A549 (cell line): ENCODE measurements at regions not wholly inside any gene's neighbourhood (a gene's known extent, or its start where the extent isn't known, plus 50 kb on each side); places are given as distances from the start of the nearest gene placed in this dataset.
"Not testable (repeated sequence)": the region's sequence is repeated elsewhere in the genome, so short reads cannot be mapped to it uniquely, and the experiment has no call there.

ENCODE experiments used
- CBX8 ChIP-seq: fragments of 200-600 bp; sonication (generic); IDR thresholded peaks from 2 replicates; pipeline ENCODE4 v1.6.1; 2016
- CEBPB ChIP-seq, 2 experiments: fragments of >200 bp in 1 of 2; sonication (Bioruptor Twin) in 1 of 2; formaldehyde crosslinking in 1 of 2; IDR thresholded peaks; 2 replicates each; pipeline ENCODE4 v1.6.1; 2012 to 2016
- CTCF ChIP-seq: fragments of >200 bp; sonication (Bioruptor Twin); formaldehyde crosslinking; IDR thresholded peaks from 3 replicates; pipeline ENCODE4 v1.5.1; 2016
- HDAC2 ChIP-seq: fragments of 200-600 bp; sonication (generic); IDR thresholded peaks from 2 replicates; pipeline ENCODE4 v1.6.1; 2016
- HMGXB4 ChIP-seq: fragments of 250-450 bp; sonication (Bioruptor Pico); IDR thresholded peaks from 2 replicates; pipeline ENCODE4 v1.5.0; 2021; ENCODE audit warnings: mild to moderate bottlenecking, moderate library complexity, borderline replicate concordance
- JUN ChIP-seq, 2 experiments: fragments of >200 bp; sonication (Bioruptor Twin); formaldehyde crosslinking; IDR thresholded peaks; 2 replicates in 1 of 2; 3 replicates in 1 of 2; pipeline ENCODE4 v1.6.1; 2016 to 2017
- PBX3 ChIP-seq: IDR thresholded peaks from 2 replicates; pipeline ENCODE4 v1.6.1; 2012
- POLR2A ChIP-seq: IDR thresholded peaks from 2 replicates; pipeline ENCODE4 v1.6.1; 2012; ENCODE audit warnings: mild to moderate bottlenecking, low read length
- USF2 ChIP-seq: fragments of 450-650 bp; IDR thresholded peaks from 2 replicates; pipeline ENCODE4 v1.6.1; 2014; ENCODE audit warnings: antibody characterized with exemption

- TF ChIP-seq JUN (IDR thresholded peaks at IDR 0.05); USF2; CTCF; POLR2A; CBX8; CEBPB (IDR thresholded peaks at IDR 0.05); HMGXB4 (CRISPR knock-in tag); PBX3; HDAC2: not testable (repeated sequence)
Measured at GRCh38 chr2:111570300-111571114, 313.5 kb downstream of the ANAPC1 start.
